KBM-7 (cell line): ENCODE measurements at regions not wholly inside any gene's neighbourhood (a gene's known extent, or its start where the extent isn't known, plus 50 kb on each side); places are given as distances from the start of the nearest gene placed in this dataset.

Source experiments
- DNase-seq: peaks from one replicate; pipeline ENCODE4 v3.0.0-alpha.2; 2015
- in situ Hi-C: fragments of 300-500 bp; cut with MboI; formaldehyde crosslinking; loops from 2 replicates; pipeline ENCODE4 v1.14.3; 2020; ENCODE audit warnings: low sequenced_read_pairs, low pct_unique_long_range_greater_than_20kb, mixed read lengths

DNA sequence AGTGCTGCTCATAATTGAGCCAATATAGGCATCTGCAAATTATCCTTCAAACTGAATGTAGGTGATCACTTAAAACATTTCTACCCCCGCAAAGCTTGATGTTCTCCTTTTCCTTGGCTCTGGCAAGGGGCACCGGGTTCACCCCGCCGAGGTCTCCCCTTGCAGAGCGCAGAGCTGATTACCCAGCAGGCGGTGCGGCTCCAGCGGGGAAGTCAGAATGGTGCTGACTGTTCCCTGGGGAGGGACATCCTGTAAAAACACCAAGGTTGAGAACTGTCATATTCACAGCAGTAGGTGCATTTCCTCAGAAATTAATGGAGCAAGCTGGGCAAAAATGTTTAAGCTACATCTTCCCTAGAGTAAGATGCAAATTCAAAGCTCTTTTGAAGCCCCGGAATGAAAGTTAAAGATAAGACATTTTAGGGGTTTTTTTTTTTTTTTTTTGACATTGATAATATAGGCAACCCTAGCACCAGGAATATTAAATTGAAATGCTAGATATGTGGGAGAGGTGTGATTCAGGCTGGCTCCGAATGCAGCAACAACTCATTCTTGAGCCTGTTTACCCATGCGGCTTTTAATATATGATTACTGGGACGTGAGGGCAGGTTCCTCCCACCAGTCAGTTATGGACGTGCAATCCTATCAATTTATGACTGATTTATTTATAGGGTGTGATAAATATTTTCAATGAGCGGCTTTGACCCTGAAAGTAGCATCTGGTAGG, 767.3 kb upstream of the TENM3 start:
- DNase-seq: no peak
- in situ Hi-C loops: no loop called here

DNA sequence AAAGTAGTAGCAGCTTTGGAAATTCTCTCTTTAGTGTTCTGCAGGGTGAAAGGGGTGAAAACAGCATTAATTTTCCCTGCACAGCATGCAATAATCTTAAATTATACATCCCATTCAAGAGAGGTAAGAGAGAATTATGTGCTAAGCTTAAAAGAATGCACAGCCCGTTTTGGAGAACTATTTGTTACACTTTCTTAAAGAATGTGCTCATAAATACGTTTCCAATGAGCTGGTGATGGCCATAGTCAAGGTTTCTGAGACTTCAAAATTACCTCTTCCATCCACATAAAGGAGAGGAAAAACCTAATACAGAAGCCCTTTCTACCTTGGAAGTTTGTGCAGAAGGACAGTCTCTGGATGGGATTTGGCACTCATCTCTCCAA, 766.7 kb upstream of the TENM3 start:
- no peak for DNase-seq
- in situ Hi-C loops: no loop called here

DNA sequence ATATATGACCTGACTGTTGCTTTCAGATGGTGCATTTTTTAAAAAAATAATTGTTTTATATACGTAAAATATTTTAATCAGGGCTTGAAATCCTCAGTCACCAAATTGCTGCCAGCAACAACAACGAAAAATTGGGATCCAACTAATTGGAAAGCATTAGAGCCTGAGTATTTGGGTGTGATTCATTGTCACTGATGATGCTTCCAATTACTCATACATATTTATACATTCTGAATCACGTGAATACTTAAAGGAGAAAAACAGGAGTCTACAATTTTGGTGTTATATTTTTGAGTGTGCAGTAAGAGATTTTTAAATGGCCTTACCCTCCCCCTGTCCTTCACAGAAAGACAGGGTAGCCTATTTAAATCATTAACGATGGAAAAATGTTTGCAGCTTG, 765.6 kb upstream of the TENM3 start:
- in situ Hi-C loops: no loop called here
- no peak for DNase-seq

DNA sequence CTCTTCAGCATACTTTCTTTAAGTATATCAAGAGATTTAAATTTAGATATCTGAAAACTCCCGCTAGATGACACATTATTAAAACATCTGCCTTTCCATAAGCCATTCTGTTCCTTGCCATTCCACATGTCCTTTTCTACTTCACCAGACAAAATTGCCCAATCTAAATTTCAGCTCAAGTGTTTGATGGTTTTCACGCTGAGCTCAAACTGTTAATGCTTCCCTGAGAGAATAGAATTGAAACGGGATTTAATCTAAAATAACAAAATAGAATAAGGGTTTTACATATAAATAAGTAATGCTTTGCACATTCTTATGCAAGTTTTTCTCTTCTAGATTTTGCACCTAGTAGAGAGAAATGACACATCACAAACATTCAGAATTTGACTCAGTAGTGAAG, 764.5 kb upstream of the TENM3 start:
- in situ Hi-C loops: no loop called here
- DNase-seq: no peak

DNA sequence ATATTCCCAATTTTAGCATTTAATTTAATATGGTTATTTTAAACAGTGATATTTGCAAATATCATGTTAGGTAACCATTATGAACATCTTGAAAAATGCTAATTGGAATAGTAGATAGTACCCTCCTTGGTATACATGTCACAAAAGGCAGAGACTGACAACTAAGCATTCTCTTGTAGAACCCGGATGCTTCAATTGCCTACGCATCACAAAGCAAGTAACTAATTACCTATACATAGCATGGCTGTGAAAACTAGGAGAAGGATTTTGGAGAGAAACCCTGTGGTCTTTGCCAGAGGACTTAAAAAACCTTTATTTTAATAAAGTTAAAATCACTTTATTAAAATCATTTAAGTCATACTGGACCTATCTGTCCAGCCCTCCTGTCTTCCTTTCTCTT, 764.1 kb upstream of the TENM3 start:
- DNase-seq: no peak
- in situ Hi-C loops: no loop called here

DNA sequence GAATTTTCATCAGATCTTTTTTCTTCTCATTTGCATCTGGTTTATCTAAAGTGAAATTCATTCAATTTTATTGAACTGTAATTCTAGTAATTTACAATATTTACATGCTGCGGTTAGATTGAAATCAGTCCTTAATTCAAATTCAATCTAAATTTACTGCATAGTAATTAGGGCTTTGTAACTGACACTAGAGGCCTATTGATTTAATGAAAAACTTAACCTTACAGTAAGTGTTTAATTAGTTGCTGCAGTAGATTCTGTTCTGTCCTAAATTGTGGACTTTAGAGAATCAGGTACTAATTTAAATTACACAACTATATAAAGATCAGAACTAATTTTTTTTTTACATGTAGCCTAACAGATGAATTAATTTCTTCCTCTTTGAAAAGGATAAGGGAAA, 758.8 kb upstream of the TENM3 start:
- DNase-seq: no peak
- in situ Hi-C loops: no loop called here

DNA sequence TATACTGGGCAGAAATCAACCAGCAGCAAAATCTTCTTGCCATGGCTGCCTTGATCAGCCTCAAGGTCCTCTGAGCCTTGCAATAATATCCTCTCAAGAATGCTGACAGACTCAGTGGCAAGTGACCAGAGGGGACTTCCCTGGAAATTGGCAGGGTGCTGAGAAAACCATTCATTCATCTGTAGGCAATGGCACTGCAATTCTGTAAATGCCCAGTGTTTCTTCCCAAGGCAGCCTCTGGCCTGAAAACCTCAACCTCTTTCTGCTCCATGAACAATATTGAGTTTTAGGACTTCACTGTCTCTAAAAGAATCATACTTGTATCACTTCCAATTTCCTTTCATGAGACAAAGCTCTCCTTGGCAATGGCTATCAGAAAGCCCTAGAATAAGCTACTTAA, 754.3 kb upstream of the TENM3 start:
- DNase-seq: no peak
- in situ Hi-C loops: no loop called here

DNA sequence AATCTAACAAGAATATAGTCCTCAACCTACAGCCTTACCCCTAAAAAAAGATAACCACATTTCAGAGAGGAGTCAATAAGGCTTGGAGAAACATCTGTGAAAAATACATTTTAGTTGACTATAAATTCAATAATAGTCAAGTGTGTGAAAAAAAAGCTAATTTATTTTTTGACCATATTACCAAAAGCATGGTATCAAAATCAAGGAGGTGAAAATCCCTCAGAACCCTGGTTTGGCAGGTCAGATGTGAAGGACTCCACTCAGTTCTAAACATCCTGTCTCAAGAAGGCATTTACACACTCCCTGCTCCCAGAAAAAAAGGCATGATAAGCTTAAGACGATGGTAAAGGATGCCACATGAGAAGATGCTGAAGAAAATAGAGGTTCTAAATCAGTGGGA, 745.1 kb upstream of the TENM3 start:
- no peak for DNase-seq
- in situ Hi-C loops: no loop called here

DNA sequence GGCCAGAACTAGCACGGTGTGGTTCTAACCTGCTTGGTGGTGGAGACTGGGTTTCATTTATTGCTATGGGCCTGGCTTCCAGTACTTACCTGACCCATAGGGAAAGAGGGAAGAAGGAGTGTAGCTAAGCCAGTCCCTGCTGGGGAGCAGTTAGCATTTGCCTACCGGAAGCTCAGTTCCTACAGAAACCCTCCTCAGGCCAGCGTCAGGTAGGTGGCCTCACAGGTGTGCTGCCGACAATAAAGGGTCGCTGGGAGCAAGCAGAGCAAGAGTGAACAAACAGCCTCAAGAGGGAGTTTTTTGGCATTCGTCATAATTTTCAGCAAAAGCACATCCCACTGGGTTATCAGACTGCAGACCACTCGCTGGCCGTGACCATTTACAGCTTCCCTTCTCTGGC, 740.6 kb upstream of the TENM3 start:
- in situ Hi-C loops: no loop called here
- DNase-seq: no peak

DNA sequence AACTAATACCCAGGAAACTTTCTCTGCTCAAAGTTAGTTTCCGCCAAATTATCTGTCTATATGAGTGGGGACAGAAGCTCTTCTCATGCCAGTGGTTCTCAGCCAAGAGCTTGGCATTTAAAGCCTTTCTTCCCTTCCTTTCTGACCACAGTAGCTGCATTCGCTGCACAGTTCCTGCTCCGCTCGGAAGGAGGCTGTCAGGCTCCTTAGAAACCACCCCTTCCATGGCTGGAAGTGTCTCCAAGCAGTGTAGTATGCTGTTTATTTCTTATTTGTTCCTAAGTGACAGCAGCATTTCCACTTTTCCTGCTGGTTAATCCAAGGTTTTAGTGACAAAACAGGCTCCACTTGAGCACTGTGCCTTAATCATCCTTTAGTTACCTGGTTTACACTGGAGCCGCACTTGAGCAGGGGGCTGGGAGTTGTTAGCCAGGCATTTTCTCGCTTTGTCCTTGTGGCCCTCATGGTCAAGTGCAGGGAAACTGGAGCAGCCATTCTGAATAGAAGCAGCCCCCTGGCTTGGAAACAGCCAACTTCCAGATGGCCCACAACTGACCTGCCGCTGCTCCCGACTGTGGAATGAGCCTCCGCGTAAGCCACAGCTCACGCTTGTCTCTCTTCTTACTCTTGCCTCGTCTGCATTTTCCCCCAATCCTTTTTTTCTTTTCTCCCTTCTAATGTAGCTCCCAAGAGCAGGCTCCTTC, 739.4 kb upstream of the TENM3 start:
- DNase-seq: no peak
- in situ Hi-C loops: no loop called here

DNA sequence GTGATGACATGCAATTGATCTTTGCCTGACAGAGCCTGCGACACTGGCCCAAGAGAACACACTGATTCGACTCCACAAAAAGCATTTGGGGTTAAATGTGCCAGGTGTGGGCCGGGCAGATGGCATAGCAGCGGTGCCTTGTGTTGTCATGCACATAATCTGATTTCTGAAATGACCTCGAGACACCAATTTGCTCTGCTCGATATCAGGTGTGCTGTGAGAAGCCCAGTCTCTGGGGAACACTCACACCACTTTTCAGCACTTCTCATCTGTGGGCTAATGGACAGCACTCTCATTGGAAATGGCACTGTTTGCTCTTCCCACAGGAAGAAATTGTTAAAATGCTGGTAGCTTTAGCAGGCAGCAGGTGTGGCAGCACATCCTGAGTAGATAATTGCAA, 738.3 kb upstream of the TENM3 start:
- DNase-seq: no peak
- in situ Hi-C loops: no loop called here

DNA sequence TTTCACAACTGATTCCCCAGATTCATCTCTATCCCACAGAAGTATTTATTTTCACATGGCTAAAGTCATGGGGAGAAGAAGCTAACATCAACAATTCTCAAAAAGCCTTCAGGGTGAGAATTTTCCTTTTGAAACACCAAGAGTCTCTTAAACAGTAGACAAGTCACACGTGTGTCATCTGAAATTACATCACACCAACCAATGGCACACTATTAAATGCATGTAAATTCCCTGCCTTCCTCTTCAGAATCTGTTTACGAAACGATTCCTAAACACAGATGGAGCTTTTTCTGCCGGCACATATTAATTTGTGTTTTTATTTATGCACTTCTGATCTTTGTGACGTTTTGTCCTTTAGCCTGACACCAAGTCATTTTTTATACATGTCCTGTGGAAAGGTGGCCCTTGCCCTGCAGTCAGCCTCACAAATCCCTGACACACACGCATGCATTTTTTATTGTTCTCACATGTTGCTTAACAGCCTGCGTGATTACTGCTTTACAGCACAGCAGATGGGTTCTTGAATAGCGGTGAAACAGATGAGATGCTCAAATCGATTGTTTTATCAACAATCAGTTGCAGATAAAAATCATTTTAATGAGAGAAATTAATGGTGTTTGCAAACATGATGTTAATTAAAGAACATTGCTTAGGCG, 735.9 kb upstream of the TENM3 start:
- in situ Hi-C loops: no loop called here
- DNase-seq: no peak

DNA sequence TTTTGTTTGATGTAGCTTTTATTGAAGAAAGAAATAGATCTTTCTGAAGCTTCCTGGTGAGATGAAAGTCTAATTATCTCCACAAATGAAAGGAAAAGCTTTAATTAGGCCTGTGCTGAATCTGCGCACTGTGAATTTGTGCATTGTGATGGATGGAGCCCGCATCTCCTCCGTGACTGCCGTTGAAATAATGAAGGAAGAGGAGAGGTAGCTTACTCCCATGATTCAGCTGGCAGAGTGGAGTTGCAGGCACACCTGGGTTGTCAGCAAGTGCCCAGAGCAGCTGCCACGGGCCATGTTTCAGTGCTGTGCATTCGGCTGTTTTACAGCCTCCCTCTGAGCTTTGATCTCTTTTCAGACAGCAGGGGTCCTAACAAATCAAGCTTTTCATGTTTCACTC, 735.3 kb upstream of the TENM3 start:
- in situ Hi-C loops: no loop called here
- no peak for DNase-seq

DNA sequence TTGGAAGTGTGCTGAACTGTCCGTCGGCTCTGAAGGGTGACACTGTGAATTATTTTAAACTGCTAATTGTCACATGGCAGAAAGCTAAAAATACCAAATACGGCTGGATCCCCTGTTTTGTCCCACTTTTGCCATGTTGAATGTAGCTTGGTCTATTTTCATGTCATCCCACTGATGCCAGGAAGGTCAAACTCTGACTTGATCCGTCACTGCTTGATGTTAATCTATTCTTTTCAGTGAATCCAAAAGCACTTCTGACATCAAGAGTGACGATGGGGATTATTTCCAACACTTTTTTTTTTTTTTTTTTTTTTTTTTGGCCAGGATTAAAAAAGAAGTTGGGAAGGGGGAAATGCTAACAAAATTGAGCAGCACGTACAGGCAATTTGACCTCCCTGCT, 734.6 kb upstream of the TENM3 start:
- in situ Hi-C loops: no loop called here
- no peak for DNase-seq

DNA sequence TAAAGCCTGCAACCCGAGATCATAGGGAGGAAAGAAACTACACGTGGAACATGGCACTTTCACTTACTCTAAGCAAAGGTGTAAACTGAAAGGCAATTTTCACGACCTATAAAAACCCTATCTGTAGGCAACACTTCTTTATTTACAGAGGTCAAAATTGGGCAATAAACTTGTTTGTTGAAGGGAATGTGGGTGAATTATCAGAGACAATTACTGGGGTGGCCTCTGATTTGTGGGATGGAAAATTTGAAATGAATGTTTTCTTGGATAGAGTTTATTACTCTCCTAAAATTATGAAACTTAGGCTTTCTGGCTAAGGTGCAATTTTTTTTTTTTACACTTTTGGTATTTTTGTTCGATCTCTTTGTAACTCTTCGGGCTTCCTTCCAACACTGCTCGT, 734.1 kb upstream of the TENM3 start:
- no peak for DNase-seq
- in situ Hi-C loops: no loop called here

DNA sequence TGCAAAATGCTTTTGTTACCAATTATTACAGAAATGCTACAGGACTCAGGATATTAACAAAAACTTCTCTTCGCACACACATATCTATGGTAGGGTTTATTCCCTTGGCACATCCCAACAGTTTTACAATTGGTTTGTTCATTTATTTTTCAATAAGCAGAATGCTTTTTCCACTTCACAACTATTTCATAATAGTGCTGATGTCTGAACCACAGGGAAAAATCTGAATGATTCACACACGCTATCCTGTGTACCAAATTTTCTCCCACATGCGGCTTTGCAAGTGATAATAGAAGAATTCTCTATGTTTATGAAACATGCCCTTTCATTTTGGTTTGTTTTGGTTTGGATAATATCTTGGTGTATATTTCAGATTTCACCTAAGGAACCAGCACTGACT, 725.7 kb upstream of the TENM3 start:
- in situ Hi-C loops: no loop called here
- DNase-seq: no peak

DNA sequence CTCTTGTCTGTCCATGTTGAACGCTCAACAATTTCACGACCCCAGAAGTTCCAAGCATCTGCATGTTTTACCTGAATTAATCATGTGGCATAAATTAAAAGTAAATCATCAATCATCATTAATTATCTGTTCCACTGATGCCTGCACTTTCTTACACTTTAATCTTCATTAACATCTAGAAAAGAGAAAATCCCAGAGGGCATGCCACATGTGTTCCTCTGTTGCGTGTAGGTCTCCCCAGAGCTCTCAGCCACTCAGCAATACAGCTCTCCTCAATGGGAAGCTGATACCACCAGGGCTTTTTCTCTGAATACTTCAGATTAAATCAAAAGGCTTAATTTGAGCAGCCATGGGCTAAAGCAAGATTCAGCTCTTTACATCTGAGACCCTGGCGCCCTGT, 722.4 kb upstream of the TENM3 start:
- in situ Hi-C loops: no loop called here

DNA sequence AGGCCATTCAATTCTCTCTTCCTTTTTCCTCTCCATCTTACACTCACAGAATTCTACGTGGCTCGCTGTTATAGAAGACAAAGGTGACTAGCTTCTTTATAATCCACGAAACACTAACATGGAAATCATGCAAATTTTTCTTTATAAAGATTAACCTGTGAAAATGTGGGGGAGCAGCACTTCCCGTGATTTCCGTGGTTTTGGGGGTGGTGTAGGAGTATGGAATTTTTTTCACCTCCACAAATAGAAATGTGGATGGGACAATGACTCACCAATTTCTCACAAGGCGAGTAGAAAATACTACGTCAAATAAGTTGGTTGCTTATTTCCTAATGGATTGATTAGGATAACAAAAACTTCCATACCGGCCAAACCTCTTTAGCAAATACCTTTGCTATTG, 719.2 kb upstream of the TENM3 start:
- in situ Hi-C loops: no loop called here
- DNase-seq: no peak

More for the DNA sequence above, 722.4 kb upstream of the TENM3 start:
- DNase-seq: no peak

DNA sequence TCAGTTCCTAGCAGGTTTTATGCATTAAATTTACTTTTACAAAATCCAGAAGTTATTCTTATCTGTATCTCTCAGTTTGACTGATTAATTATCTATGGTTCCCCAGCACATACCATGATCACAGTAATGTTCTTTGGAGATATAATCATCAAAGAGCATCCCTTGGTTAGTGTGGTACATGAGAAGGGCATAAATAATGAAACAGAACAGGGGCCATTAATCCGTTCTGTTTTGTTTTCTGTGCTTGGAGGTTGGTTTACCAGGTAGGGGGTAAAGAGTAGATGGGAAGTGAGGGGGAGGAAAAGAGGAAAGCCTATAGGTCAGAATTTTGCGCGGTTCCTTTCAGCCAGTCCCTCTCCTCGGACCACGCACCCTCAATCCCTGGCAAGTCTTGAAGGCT, 718.7 kb upstream of the TENM3 start:
- in situ Hi-C loops: no loop called here

DNA sequence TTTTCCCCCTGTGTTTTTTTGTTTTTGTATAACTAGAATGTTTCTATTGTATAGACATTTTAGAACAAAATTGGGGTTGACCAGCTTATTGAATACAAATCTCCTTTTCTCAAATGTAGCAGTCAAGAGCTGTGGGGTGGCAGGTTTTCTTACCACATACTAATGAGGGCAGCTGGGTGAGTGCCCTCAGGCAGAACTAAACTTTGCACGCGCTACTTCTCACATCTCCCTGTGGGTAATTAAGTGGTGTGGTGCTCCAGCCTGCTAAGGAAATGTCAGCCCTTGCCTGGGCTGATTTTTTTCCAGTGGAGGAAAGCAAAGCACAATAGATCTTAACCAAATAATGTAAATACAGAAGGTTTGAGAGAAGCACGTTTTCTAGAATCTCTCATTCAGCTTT, 717.6 kb upstream of the TENM3 start:
- no peak for DNase-seq
- in situ Hi-C loops: no loop called here

More for the DNA sequence above, 718.7 kb upstream of the TENM3 start:
- DNase-seq: no peak
